GM13976 (cell line): ENCODE measurements at regions not wholly inside any gene's neighbourhood (a gene's known extent, or its start where the extent isn't known, plus 50 kb on each side); places are given as distances from the start of the nearest gene placed in this dataset.

ENCODE experiments used
- DNase-seq: peaks from one replicate; pipeline ENCODE4 v3.0.0; 2012; ENCODE audit warnings: low spot score
- CTCF ChIP-seq: IDR thresholded peaks from 2 replicates; pipeline ENCODE4 v1.5.1; 2012; ENCODE audit warnings: borderline replicate concordance, mild to moderate bottlenecking; ENCODE audit not compliant: insufficient read depth; ENCODE audit errors: extremely low read depth, missing control alignments, control extremely low read depth
- in situ Hi-C: fragments of 300-500 bp; cut with MboI; formaldehyde crosslinking; loops from one replicate; pipeline ENCODE4 v1.12.0; 2022; ENCODE audit warnings: low sequenced_read_pairs, mixed read lengths, inconsistent platforms; ENCODE audit not compliant: unreplicated experiment

- in situ Hi-C loops = no loop called here
- DNase-seq = no peak
- no peak for TF ChIP-seq CTCF
Observed at GRCh38 chr4:181661090-181661489, 582.1 kb upstream of the TENM3 start.

GRCh38 chr4:181661923-181662322 lies 581.3 kb upstream of the TENM3 start:
- no peak for TF ChIP-seq CTCF
- in situ Hi-C loops = no loop called here
- no peak for DNase-seq

- no peak for TF ChIP-seq CTCF
- DNase-seq = no peak
- in situ Hi-C loops = no loop called here
Observed at GRCh38 chr4:181662383-181662782, 580.8 kb upstream of the TENM3 start.

- TF ChIP-seq CTCF = no peak
- no peak for DNase-seq
- in situ Hi-C loops = no loop called here
Observed at GRCh38 chr4:181670506-181670905, 572.7 kb upstream of the TENM3 start.

GRCh38 chr4:181671672-181672071 lies 571.5 kb upstream of the TENM3 start:
- no peak for TF ChIP-seq CTCF
- in situ Hi-C loops = no loop called here
- no peak for DNase-seq

GRCh38 chr4:181672751-181673150 lies 570.5 kb upstream of the TENM3 start:
- TF ChIP-seq CTCF = no peak
- in situ Hi-C loops = no loop called here
- DNase-seq = no peak

GRCh38 chr4:181674315-181674875 lies 568.8 kb upstream of the TENM3 start:
- in situ Hi-C loops = no loop called here
- no peak for DNase-seq

More at GRCh38 chr4:181674315-181674875, 568.8 kb upstream of the TENM3 start:
- no peak for TF ChIP-seq CTCF
